SU-DHL-6 (cell line): ENCODE measurements at regions not wholly inside any gene's neighbourhood (a gene's known extent, or its start where the extent isn't known, plus 50 kb on each side); places are given as distances from the start of the nearest gene placed in this dataset.

Source experiments
- H2AFZ ChIP-seq: fragments of 200-600 bp; sonication (generic); 2 replicates; pipeline ENCODE4 v1.6.1; 2014; ENCODE audit warnings: low read depth, mild to moderate bottlenecking, moderate library complexity, mixed read lengths, antibody characterized with exemption, low read length; ENCODE audit not compliant: severe bottlenecking
- H3F3A ChIP-seq: fragments of 200-600 bp; shearing (Covaris generic); 2 replicates; pipeline ENCODE4 v1.6.0; 2016; ENCODE audit warnings: antibody characterized with exemption, mild to moderate bottlenecking; ENCODE audit not compliant: insufficient read depth
- H3K27ac ChIP-seq: fragments of 200-600 bp; sonication (generic); 2 replicates; pipeline ENCODE4 v1.5.1; 2016; ENCODE audit warnings: low read depth, mild to moderate bottlenecking, low read length, moderate library complexity, mixed read lengths
- H3K27me3 ChIP-seq: fragments of 200-600 bp; sonication (generic), shearing (Covaris generic); 2 replicates; pipeline ENCODE4 v1.6.0; 2014; ENCODE audit warnings: mild to moderate bottlenecking, low read length
- H3K36me3 ChIP-seq: fragments of 200-600 bp; sonication (generic); 2 replicates; pipeline ENCODE4 v1.6.1; 2014; ENCODE audit warnings: mild to moderate bottlenecking, low read length, mixed read lengths
- H3K4me2 ChIP-seq: fragments of 300-600, 200-600 bp; shearing (Covaris generic), sonication (generic); 2 replicates; pipeline ENCODE4 v1.6.0; 2014; ENCODE audit warnings: low read length, low read depth, mild to moderate bottlenecking; ENCODE audit not compliant: poor library complexity, severe bottlenecking
- H3K4me3 ChIP-seq: fragments of 200-600 bp; sonication (generic); 2 replicates; pipeline ENCODE4 v1.5.1; 2014; ENCODE audit warnings: antibody characterized with exemption, low read length, mild to moderate bottlenecking, mixed read lengths; ENCODE audit not compliant: insufficient read depth, poor library complexity, severe bottlenecking
- H3K79me2 ChIP-seq: fragments of 200-600 bp; sonication (generic); 2 replicates; pipeline ENCODE4 v1.6.1; 2014; ENCODE audit warnings: mild to moderate bottlenecking, low read length, moderate library complexity; ENCODE audit not compliant: insufficient read depth
- H3K9ac ChIP-seq: fragments of 200-600 bp; sonication (generic); 2 replicates; pipeline ENCODE4 v1.7.0; 2014; ENCODE audit warnings: mild to moderate bottlenecking, low read length
- H3K9me2 ChIP-seq: fragments of 200-600 bp; sonication (generic); replicated peaks from 2 replicates; pipeline ENCODE4 v1.6.1; 2014; ENCODE audit warnings: low read length; ENCODE audit not compliant: insufficient read depth
- H3K9me3 ChIP-seq: fragments of 200-600 bp; sonication (generic); 2 replicates; pipeline ENCODE4 v1.6.1; 2014; ENCODE audit warnings: low read length, mixed read lengths; ENCODE audit not compliant: insufficient read depth
- H4K20me1 ChIP-seq: fragments of 200-600 bp; sonication (generic); 2 replicates; pipeline ENCODE4 v1.6.1; 2014; ENCODE audit warnings: low read depth, mild to moderate bottlenecking, antibody characterized with exemption, low read length, moderate library complexity, mixed read lengths
- CTCF ChIP-seq: fragments of 200-600 bp; sonication (generic); IDR thresholded peaks from one replicate; pipeline ENCODE4 v1.5.1; 2017; ENCODE audit warnings: antibody characterized with exemption, mild to moderate bottlenecking, low read length, moderate library complexity; ENCODE audit not compliant: insufficient read depth, poor library complexity, severe bottlenecking
- EZH2phosphoT487 ChIP-seq: fragments of 200-600 bp; sonication (generic), shearing (Covaris generic); conservative IDR thresholded peaks from 2 replicates; pipeline ENCODE4 v1.6.1; 2018; ENCODE audit warnings: mild to moderate bottlenecking, antibody characterized with exemption, low read length, moderate library complexity, mixed read lengths

- H3K79me2 ChIP-seq = no peaks in the 10 kb centered on the region
- H3K9me2 ChIP-seq = no peaks in the 10 kb centered on the region
- no peaks in the 10 kb centered on the region for H4K20me1 ChIP-seq
Measured at GRCh38 chr5:144941004-144941403, 770.3 kb downstream of the KCTD16 start.

DNA sequence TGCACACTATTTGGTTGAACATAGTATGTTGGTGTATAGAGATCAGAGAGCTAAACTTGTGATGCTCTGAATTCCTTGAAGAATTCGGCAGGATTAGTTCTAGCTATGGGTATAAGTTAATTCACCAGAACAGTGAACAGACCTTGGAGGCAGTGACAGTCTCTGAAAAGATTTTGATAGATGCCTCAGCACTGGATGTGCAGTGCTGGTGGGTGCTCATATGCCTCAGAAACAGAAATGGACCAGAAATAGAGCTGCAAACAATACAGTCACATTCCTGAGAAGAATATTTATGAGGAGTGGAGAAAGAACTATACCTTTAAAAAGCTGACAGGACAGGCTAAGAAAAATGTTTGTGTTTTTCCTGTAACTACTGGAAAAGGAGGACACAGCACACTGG is 747.7 kb downstream of the KCTD16 start:
- Histone ChIP-seq H3K79me2 (no peaks in the 10 kb centered on the region), H3F3A (no peaks in the 10 kb centered on the region), H3K9ac (no peak overlapping the region), H3K27me3 (no peaks in the 10 kb centered on the region), H3K4me2 (no peak overlapping the region), H3K36me3 (no peaks in the 10 kb centered on the region), H3K27ac (no peak overlapping the region), H3K9me3 (no peaks in the 10 kb centered on the region), H3K4me3 (no peak overlapping the region), H3K9me2 (no peaks in the 10 kb centered on the region), H2AFZ (no peak overlapping the region), H4K20me1 (no peaks in the 10 kb centered on the region; the same call in 1 of the 2 replicates)
- no peak for TF ChIP-seq EZH2phosphoT487
- no peak for TF ChIP-seq CTCF

More at GRCh38 chr5:144941004-144941403, 770.3 kb downstream of the KCTD16 start:
- Histone ChIP-seq H3K9ac (no peak overlapping the region), H3K9me3 (no peaks in the 10 kb centered on the region), H2AFZ (no peak overlapping the region), H3K4me3 (no peak overlapping the region), H3K27me3 (no peaks in the 10 kb centered on the region), H3F3A (no peaks in the 10 kb centered on the region), H3K36me3 (no peaks in the 10 kb centered on the region), H3K27ac (no peak overlapping the region), H3K4me2 (no peak overlapping the region)
- TF ChIP-seq EZH2phosphoT487 (no peak), CTCF (no peak)

GRCh38 chr5:144915452-144915851 is 744.8 kb downstream of the KCTD16 start:
- H4K20me1 ChIP-seq = no peaks in the 10 kb centered on the region; the same call in 1 of the 2 replicates
- TF ChIP-seq CTCF (no peak), EZH2phosphoT487 (no peak)

DNA sequence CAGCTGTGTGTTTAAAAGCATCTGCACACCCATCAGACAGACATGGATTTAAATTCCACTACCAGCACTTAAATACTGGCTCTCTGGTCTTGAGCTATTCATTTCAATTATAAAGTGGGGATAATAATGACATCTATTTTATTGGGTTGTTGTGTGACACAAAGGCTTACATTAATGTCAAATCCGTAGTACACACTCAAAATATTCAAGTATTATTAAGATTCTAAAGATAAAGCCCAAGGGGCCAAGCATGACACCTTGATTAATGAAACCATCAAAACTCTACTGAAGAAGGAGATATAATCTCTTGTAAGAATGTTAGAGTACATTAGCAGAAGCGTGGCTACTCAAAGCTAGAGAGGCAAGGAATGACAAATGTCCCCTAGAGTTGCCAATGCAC is 743.0 kb downstream of the KCTD16 start:
- Histone ChIP-seq H3K27me3 (no peaks in the 10 kb centered on the region), H3K9ac (no peak overlapping the region), H3K4me3 (no peak overlapping the region), H3K9me3 (no peaks in the 10 kb centered on the region), H3K79me2 (no peaks in the 10 kb centered on the region), H3F3A (no peaks in the 10 kb centered on the region), H2AFZ (no peak overlapping the region), H3K27ac (no peak overlapping the region), H3K36me3 (no peaks in the 10 kb centered on the region), H4K20me1 (no peaks in the 10 kb centered on the region; the same call in 1 of the 2 replicates), H3K4me2 (no peak overlapping the region), H3K9me2 (no peaks in the 10 kb centered on the region)
- TF ChIP-seq CTCF (no peak), EZH2phosphoT487 (no peak)

More at GRCh38 chr5:144915452-144915851, 744.8 kb downstream of the KCTD16 start:
- H3K27ac ChIP-seq = no peak overlapping the region
- H3K4me3 ChIP-seq = no peak overlapping the region
- H3K79me2 ChIP-seq = no peaks in the 10 kb centered on the region
- H3F3A ChIP-seq = no peaks in the 10 kb centered on the region
- H3K27me3 ChIP-seq = no peaks in the 10 kb centered on the region
- no peak overlapping the region for H2AFZ ChIP-seq
- H3K9ac ChIP-seq = no peak overlapping the region
- no peaks in the 10 kb centered on the region for H3K9me2 ChIP-seq
- no peaks in the 10 kb centered on the region for H3K9me3 ChIP-seq
- no peaks in the 10 kb centered on the region for H3K36me3 ChIP-seq
- H3K4me2 ChIP-seq = no peak overlapping the region
